T-helper 1 cell treated with Interleukin-12 subunit alpha and Interleukin-12 subunit beta and Interleukin-4 antibody, amounts not matched to agents 30 ng/mL and 1 ng/mL, for 36 hours (primary cell): ENCODE measurements at regions not wholly inside any gene's neighbourhood (a gene's known extent, or its start where the extent isn't known, plus 50 kb on each side); places are given as distances from the start of the nearest gene placed in this dataset.
"Not testable (repeated sequence)": the region's sequence is repeated elsewhere in the genome, so short reads cannot be mapped to it uniquely, and the experiment has no call there.

Experiments used
- intact Hi-C: fragments of 100-400 bp; cut with micrococcal nuclease; formaldehyde crosslinking; loops from one replicate; pipeline ENCODE4 v1.15.1; 2024

DNA sequence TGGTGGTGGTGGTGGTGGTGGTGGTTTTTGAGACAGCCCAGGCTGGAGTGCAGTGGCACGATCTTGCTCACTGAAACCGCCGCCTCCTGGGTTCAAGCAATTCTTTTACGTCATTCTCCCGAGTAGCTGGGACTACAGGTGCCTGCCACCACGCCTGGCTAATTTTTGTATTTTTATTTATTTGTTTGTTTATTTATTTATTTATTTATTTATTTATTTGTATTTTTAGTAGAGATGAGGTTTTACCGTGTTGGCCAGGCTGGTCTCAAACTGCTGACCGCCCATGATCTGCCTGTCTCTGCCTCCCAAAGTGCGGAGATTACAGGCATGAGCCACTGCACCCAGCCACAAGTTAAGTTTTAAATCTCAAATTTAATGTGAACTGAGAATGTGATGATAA lies 126.5 kb downstream of the PCDH18 start:
- intact Hi-C loops = not testable (repeated sequence)

DNA sequence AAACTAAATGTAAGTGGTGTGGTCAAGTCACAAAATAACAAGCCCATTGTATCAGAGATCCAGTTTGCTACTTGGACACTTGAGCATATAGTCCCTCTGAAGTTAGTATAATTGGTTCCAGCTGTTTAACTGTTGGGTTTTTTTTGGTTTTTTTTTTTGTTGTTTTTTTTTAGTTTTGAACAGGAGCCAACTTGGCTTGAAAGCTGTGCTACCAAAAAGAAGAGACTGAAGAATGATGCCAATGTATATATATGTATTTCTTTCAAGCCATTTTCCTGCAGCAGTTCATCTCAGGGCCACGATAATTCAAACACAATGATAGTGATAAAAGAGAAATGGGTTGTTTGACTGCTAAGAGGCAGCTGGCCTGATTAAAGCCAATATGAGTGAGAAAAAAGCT lies 138.3 kb downstream of the PCDH18 start:
- intact Hi-C loops = no loop called here

- intact Hi-C loops = no loop called here
These were observed 139.2 kb downstream of the PCDH18 start for GRCh38 chr4:137393044-137393443.

GRCh38 chr4:137390707-137391106 lies 141.6 kb downstream of the PCDH18 start:
- intact Hi-C loops = no loop called here

DNA sequence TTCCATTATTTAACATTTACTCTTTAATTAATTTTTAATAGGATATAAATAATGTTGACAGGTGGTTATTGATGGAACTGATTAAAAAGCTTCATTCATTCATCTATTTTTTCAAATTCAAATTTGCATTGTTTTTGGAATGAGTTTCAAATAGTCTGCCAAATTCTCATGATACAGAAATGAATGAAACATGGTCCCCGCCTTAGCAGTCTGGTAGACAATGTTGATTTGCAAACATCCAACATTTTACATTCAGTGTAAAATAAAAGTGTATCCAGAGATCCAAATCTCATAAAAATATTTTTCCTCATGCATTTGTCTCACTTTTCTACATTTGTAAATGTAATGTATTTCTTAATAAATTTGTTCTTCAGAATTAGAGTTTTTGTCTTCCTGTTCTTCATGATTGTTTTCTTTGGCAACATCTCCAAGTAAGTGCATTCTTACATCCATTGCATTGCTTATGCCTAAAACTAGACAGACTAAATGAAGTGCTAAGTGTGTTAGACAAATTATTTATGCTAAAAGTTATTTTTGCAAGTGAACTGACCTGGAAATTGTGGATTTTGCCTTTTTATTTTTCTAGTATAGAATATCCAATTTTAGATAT lies 142.3 kb downstream of the PCDH18 start:
- intact Hi-C loops = no loop called here

DNA sequence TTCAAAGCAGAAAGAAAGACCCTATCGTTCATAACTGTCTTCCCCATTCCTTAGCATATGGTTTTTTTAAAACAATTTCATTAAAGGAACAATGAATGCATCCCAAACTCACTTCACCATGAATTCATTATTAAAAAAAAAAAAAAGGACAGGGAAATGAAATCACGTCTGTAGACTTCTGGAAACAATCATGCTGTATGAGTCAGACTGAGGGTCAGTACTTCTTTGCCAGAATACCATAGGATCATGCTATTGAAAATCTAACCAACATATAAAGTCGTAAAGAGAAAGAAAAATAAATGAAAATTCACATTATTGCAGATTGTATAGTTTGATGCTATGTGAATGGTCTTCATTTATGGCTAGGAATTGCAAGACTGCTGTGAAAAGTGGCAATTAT lies 144.4 kb downstream of the PCDH18 start:
- intact Hi-C loops = no loop called here

DNA sequence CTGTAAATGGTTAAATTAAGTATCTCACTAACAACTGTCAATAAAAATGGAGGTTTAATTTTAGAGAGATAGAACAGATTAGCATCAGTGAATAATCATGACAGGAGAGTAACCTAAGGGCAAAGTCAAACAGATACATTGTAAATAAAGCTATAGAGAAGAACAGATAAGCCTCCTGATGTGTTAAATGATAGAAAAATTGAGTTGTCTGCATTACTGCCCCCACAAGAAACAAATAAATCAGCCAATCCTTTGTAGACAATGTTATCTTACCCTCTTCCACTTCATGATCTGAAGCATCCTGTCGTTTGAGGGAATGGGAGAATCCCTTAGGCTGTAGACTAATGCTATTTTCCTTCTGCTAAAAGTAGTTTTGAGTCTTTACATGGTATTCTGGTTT lies 147.8 kb downstream of the PCDH18 start:
- intact Hi-C loops = no loop called here

GRCh38 chr4:137378821-137379220 lies 153.5 kb downstream of the PCDH18 start:
- intact Hi-C loops = no loop called here

- intact Hi-C loops = no loop called here
These were observed 153.9 kb downstream of the PCDH18 start for GRCh38 chr4:137378393-137378792.

- intact Hi-C loops = no loop called here
These were observed 156.0 kb downstream of the PCDH18 start for GRCh38 chr4:137376312-137376711.

GRCh38 chr4:137375111-137375850 lies 157.0 kb downstream of the PCDH18 start:
- intact Hi-C loops = no loop called here

DNA sequence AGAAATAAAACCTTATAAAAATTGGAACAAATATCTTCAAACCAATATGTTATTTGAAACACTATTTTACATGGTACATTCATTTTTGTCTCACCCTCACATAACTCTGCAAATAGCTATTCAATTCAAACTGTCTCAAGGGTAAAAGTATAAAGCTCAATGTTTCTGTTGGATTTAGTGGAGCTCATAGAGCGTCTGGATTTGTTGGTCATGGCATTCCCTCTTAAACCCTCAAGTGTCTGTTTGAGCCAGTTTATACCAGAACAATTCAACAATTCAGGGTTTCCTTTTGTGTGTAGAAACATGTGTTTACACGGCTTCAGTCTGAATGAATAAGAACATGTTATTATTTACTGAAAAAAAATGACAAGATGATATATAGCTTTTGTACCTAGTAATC lies 161.6 kb downstream of the PCDH18 start:
- intact Hi-C loops = no loop called here

DNA sequence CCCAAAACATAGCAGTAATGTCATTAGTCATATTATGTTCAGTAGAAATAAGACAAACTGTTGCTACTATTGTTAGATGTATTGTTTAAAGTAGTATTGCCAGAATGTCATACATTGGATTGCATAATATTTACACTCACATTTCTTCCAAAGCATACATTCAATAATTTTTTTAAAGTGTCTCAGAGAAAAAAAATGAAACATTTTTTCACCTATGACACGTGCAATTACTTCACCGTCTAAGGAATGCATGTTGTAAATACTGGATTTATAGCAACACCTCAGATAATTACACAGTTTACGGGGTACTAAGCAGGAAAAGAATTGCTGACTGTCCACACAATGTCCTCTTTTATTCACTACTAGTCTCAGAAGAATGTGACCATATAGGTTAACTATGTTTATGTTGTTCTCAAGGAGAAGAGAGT lies 162.1 kb downstream of the PCDH18 start:
- intact Hi-C loops = no loop called here

DNA sequence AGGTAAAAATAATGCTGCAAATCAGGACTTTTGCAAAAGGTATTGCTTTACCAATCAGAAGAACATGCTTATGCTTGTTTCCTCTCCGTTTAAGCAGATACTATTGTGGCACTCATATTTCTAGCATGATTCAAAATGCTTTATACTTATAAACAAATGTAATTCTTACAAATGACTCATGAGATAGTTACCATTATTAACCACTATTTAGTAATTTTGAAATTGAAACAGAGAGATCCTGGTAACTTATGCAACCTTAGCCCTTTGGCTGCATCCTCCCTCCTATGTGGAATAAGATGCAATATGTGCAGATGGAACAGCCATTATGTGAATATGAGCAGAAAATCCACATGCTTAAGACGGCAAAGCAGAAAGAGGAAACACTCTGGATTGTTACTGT lies 164.7 kb downstream of the PCDH18 start:
- intact Hi-C loops = no loop called here

DNA sequence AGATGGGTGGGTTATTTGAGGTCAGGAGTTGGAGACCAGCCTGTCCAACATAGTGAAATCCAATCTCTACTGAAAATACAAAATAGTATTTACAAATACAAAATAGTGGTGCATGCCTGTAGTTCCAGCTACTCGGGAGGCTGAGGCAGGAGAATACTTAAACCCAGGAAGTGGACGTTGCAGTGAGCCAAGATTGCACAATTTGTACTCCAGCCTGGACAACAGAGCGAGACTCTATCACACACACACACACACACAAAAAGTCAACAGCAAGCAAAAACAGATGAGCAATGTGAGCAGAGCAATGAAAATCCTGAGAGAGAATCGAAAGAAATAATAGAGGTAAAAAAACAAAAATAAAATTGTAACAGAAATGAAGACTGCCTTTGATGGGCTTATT lies 168.8 kb downstream of the PCDH18 start:
- intact Hi-C loops = no loop called here

DNA sequence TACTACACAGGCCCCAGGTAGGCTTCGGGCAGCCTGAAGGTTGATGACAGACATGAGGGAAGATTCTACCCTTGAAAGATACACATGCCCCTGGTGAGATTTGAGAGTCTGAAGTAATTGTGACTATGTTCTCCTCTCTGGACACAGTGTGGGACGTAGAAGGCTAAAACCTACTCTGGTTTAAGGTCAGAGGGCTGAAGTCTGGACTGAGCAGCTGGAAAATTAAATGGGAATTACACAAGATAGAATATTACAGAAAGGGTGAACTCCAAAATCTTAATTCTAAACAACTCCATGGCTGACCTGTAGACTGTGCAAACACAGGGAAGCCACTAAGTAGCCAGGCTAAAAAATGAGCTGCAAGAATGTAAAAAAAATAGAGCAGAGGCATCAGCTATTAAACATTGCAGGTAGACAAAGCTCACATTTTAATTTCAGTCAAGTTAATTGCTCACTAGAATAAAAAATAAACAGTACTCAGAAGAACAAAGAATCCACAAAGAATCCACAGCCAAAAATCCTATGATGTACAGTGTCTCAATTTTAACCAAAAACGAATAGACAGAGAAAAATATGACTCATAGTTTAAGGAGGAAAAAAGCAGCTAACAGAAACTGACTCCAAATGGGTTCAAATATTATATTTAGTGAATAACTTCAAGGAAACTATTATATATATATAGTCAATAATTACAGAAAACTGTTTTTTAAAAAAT lies 170.4 kb downstream of the PCDH18 start:
- intact Hi-C loops = no loop called here

DNA sequence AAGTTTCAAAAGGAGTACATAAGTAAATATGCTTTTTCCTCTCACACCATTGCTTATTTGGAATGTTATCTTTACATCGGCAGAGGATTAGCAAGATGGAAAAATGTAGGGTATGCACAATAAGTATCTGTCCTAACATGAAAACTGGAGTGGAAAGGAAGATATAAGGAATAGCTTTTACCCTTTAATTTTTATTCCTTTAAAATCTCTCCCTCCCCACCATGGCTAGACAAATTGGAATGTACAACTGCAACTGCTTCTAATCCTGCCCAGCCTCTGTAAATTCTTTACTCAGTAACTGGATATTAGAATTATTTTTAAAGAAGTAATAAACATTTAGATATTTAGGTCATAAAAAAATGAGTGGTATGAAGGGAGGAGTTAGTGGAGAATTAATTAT lies 171.5 kb downstream of the PCDH18 start:
- intact Hi-C loops = no loop called here

DNA sequence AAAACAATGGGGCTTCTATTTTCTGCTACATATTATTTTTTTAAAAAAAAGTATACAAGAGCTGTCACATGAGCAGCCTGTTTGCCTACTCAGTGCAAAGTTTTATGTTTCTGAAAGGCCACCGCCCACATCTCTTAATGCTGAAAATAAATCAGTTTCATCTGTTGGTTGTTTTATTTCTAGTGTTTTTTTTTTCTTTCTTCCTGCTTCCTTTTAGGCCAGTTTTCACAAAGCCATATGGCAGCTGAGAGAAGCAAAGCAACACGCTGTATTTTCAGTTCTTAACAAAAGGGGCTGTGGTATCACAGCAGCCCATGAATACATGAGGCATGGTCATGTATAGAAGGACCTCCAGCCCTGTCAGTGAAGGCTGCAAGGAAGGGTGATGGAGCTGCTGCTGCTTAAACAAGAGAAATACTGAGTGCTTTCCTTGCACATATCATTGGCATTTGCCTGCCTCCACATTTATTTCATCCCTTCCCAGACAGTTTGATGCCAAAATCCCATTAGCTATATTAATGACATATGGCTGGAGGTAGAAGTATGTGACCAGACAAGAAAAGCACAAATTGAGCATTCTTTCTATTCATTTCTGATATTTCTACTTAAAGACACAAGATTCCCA lies 172.5 kb downstream of the PCDH18 start:
- intact Hi-C loops = no loop called here

- intact Hi-C loops = not testable (repeated sequence)
These were observed 177.7 kb downstream of the PCDH18 start for GRCh38 chr4:137354562-137354961.

- intact Hi-C loops = no loop called here
These were observed 184.9 kb downstream of the PCDH18 start for GRCh38 chr4:137347371-137347770.

GRCh38 chr4:137345597-137345996 lies 186.7 kb downstream of the PCDH18 start:
- intact Hi-C loops = no loop called here

DNA sequence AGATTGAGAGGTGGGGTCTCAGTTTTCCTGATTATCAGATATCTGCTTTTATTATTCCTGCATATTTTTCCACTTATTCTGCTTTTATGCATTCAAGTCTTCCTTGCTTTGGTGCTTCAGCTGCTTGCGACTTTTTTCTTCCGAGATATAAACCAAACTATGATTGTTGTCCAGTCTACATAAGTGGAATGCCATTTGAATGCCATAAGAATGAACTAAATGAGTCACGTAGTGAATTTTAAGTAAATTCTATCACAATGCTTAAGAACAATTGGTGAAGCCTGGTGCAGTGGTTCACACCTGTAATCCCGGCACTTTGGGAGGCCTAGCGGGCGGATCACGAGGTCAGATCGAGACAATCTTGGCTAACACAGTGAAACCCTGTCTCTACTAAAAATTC lies 189.1 kb downstream of the PCDH18 start:
- intact Hi-C loops = no loop called here
